Activated CD8-positive, alpha-beta memory T cell treated with anti-CD3 and anti-CD28 coated beads, Interleukin-2, amount 10 ng/mL, durations not matched to agents 7 days and 5 days (primary cell): ENCODE measurements at regions not wholly inside any gene's neighbourhood (a gene's known extent, or its start where the extent isn't known, plus 50 kb on each side); places are given as distances from the start of the nearest gene placed in this dataset.

Source experiments
- ATAC-seq: fragments of 150-1000 bp; cut with Tn5 transposase; one replicate; pipeline ENCODE4 v1.10.0; 2021; ENCODE audit warnings: moderate library complexity
- CTCF ChIA-PET: fragments of 350-600 bp; sonication (Branson Sonifier 250); formaldehyde crosslinking; loops from one replicate; lab custom pipeline; 2021; ENCODE audit warnings: antibody characterized with exemption; lab: Charles Lee
- DNase-seq: peaks from one replicate; pipeline ENCODE4 v3.0.0-alpha.2; 2020
- H3K27ac Mint-ChIP-seq: one replicate; pipeline ENCODE4 v1.8.0; 2021; ENCODE audit warnings: mild to moderate bottlenecking, mixed read lengths
- H3K27me3 Mint-ChIP-seq: one replicate; pipeline ENCODE4 v1.8.0; 2021; ENCODE audit warnings: mixed read lengths
- H3K36me3 Mint-ChIP-seq: one replicate; pipeline ENCODE4 v1.8.0; 2021; ENCODE audit warnings: mild to moderate bottlenecking, mixed read lengths
- H3K4me1 Mint-ChIP-seq: one replicate; pipeline ENCODE4 v1.8.0; 2021; ENCODE audit warnings: mixed read lengths
- H3K4me3 Mint-ChIP-seq: one replicate; pipeline ENCODE4 v1.8.0; 2021; ENCODE audit warnings: mild to moderate bottlenecking, moderate library complexity, mixed read lengths
- H3K9me3 Mint-ChIP-seq: one replicate; pipeline ENCODE4 v1.8.0; 2022; ENCODE audit warnings: low read depth, mixed read lengths

GRCh38 chr7:85573346-85573745, 386.5 kb upstream of the SEMA3D start:
- H3K9me3 Mint-ChIP-seq: no peaks in the 10 kb centered on the region
- H3K4me3 Mint-ChIP-seq: no peak overlapping the region
- CTCF ChIA-PET: no interaction called here
- H3K27ac Mint-ChIP-seq: no peak overlapping the region
- DNase-seq (no peak), ATAC-seq (no peak)
- H3K27me3 Mint-ChIP-seq: no peaks in the 10 kb centered on the region
- no peaks in the 10 kb centered on the region for H3K4me1 Mint-ChIP-seq
- no peaks in the 10 kb centered on the region for H3K36me3 Mint-ChIP-seq

GRCh38 chr7:85570898-85571297, 384.0 kb upstream of the SEMA3D start:
- DNase-seq: no peak
- CTCF ChIA-PET: no interaction called here
- Mint-ChIP-seq H3K27me3 (no peaks in the 10 kb centered on the region), H3K4me1 (no peaks in the 10 kb centered on the region), H3K4me3 (no peak overlapping the region), H3K27ac (no peak overlapping the region), H3K9me3 (no peaks in the 10 kb centered on the region), H3K36me3 (no peaks in the 10 kb centered on the region)
- ATAC-seq: no peak

- Mint-ChIP-seq H3K27me3 (no peaks in the 10 kb centered on the region), H3K4me3 (no peak overlapping the region), H3K36me3 (no peaks in the 10 kb centered on the region), H3K27ac (no peak overlapping the region), H3K4me1 (no peaks in the 10 kb centered on the region), H3K9me3 (no peaks in the 10 kb centered on the region)
- DNase-seq: no peak
- CTCF ChIA-PET: no interaction called here
- ATAC-seq: no peak
These were observed 381.1 kb upstream of the SEMA3D start for GRCh38 chr7:85567983-85568382.

- Mint-ChIP-seq H3K27me3 (no peaks in the 10 kb centered on the region), H3K4me1 (no peaks in the 10 kb centered on the region), H3K9me3 (no peaks in the 10 kb centered on the region), H3K27ac (no peak overlapping the region), H3K4me3 (no peak overlapping the region), H3K36me3 (no peaks in the 10 kb centered on the region)
- CTCF ChIA-PET: interaction anchor here (0.7 kb wide), 1 partner anchor 646 kb away, joined by 3 read pairs; no protein-coding TSS in a partner anchor
- ATAC-seq (no peak), DNase-seq (no peak)
These were observed 379.4 kb upstream of the SEMA3D start for GRCh38 chr7:85566095-85566794.

- Mint-ChIP-seq H3K27me3 (no peaks in the 10 kb centered on the region), H3K27ac (no peak overlapping the region), H3K36me3 (no peaks in the 10 kb centered on the region), H3K4me1 (no peaks in the 10 kb centered on the region), H3K9me3 (no peaks in the 10 kb centered on the region), H3K4me3 (no peak overlapping the region)
- ATAC-seq: no peak
- CTCF ChIA-PET: no interaction called here
- DNase-seq: no peak
These were observed 378.4 kb upstream of the SEMA3D start for GRCh38 chr7:85565276-85565675.

- Mint-ChIP-seq H3K4me3 (no peak overlapping the region), H3K27me3 (no peaks in the 10 kb centered on the region), H3K4me1 (no peaks in the 10 kb centered on the region), H3K9me3 (no peaks in the 10 kb centered on the region), H3K27ac (no peak overlapping the region), H3K36me3 (no peaks in the 10 kb centered on the region)
- no peak for ATAC-seq
- CTCF ChIA-PET: no interaction called here
- DNase-seq: no peak
These were observed 378.0 kb upstream of the SEMA3D start for GRCh38 chr7:85564861-85565260.

GRCh38 chr7:85561706-85562105, 374.9 kb upstream of the SEMA3D start:
- Mint-ChIP-seq H3K36me3 (no peaks in the 10 kb centered on the region), H3K27ac (no peak overlapping the region), H3K27me3 (no peaks in the 10 kb centered on the region), H3K4me1 (no peaks in the 10 kb centered on the region), H3K9me3 (no peaks in the 10 kb centered on the region), H3K4me3 (no peak overlapping the region)
- DNase-seq: no peak
- ATAC-seq: no peak
- CTCF ChIA-PET: no interaction called here

GRCh38 chr7:85554236-85555178, 367.7 kb upstream of the SEMA3D start:
- Mint-ChIP-seq H3K4me1 (no peaks in the 10 kb centered on the region), H3K36me3 (no peaks in the 10 kb centered on the region), H3K27ac (no peak overlapping the region), H3K9me3 (no peaks in the 10 kb centered on the region), H3K27me3 (no peaks in the 10 kb centered on the region), H3K4me3 (no peak overlapping the region)
- CTCF ChIA-PET: interaction anchor here (0.9 kb wide), 1 partner anchor 544 kb away, joined by 3 read pairs; no protein-coding TSS in a partner anchor
- DNase-seq: no peak
- ATAC-seq: no peak

GRCh38 chr7:85535974-85536729, 349.3 kb upstream of the SEMA3D start:
- Mint-ChIP-seq H3K4me1 (no peaks in the 10 kb centered on the region), H3K27ac (no peak overlapping the region), H3K4me3 (no peak overlapping the region), H3K9me3 (peaks cover 3% of the 10 kb centered on the region), H3K27me3 (no peaks in the 10 kb centered on the region), H3K36me3 (no peaks in the 10 kb centered on the region)
- DNase-seq (no peak), ATAC-seq (no peak)
- CTCF ChIA-PET: no interaction called here

GRCh38 chr7:85529831-85530230, 343.0 kb upstream of the SEMA3D start:
- CTCF ChIA-PET: no interaction called here
- DNase-seq (no peak), ATAC-seq (no peak)
- H3K9me3 Mint-ChIP-seq: peaks cover 2% of the 10 kb centered on the region
- H3K36me3 Mint-ChIP-seq: no peaks in the 10 kb centered on the region
- H3K27me3 Mint-ChIP-seq: no peaks in the 10 kb centered on the region
- no peak overlapping the region for H3K27ac Mint-ChIP-seq
- no peak overlapping the region for H3K4me3 Mint-ChIP-seq
- no peaks in the 10 kb centered on the region for H3K4me1 Mint-ChIP-seq

GRCh38 chr7:85529201-85529600, 342.3 kb upstream of the SEMA3D start:
- no peak overlapping the region for H3K27ac Mint-ChIP-seq
- no peaks in the 10 kb centered on the region for H3K36me3 Mint-ChIP-seq
- CTCF ChIA-PET: no interaction called here
- H3K27me3 Mint-ChIP-seq: no peaks in the 10 kb centered on the region
- DNase-seq: no peak
- no peak overlapping the region for H3K4me3 Mint-ChIP-seq
- H3K4me1 Mint-ChIP-seq: no peaks in the 10 kb centered on the region
- ATAC-seq: no peak
- H3K9me3 Mint-ChIP-seq: peaks cover 4% of the 10 kb centered on the region

GRCh38 chr7:85528581-85528980, 341.7 kb upstream of the SEMA3D start:
- CTCF ChIA-PET: no interaction called here
- no peaks in the 10 kb centered on the region for H3K36me3 Mint-ChIP-seq
- no peaks in the 10 kb centered on the region for H3K4me1 Mint-ChIP-seq
- peaks cover 4% of the 10 kb centered on the region for H3K9me3 Mint-ChIP-seq
- no peaks in the 10 kb centered on the region for H3K27me3 Mint-ChIP-seq
- no peak overlapping the region for H3K4me3 Mint-ChIP-seq
- ATAC-seq: no peak
- DNase-seq: no peak
- H3K27ac Mint-ChIP-seq: no peak overlapping the region

- no peaks in the 10 kb centered on the region for H3K4me1 Mint-ChIP-seq
These were observed 338.8 kb upstream of the SEMA3D start for GRCh38 chr7:85525676-85526075.

More at GRCh38 chr7:85525676-85526075, 338.8 kb upstream of the SEMA3D start:
- H3K27ac Mint-ChIP-seq: no peak overlapping the region
- no peak for DNase-seq
- CTCF ChIA-PET: no interaction called here
- H3K36me3 Mint-ChIP-seq: no peaks in the 10 kb centered on the region
- ATAC-seq: no peak
- no peaks in the 10 kb centered on the region for H3K27me3 Mint-ChIP-seq
- H3K9me3 Mint-ChIP-seq: peaks cover 4% of the 10 kb centered on the region
- no peak overlapping the region for H3K4me3 Mint-ChIP-seq
